Adrenal gland (tissue), 5 donors: ENCODE measurements at regions not wholly inside any gene's neighbourhood (a gene's known extent, or its start where the extent isn't known, plus 50 kb on each side); places are given as distances from the start of the nearest gene placed in this dataset.

ENCODE experiments used
- CTCF ChIP-seq, 6 experiments: fragments of 450-650 bp in 4 of 6; fragments of 200-600 bp in 2 of 6; sonication (generic) in 1 of 6; IDR thresholded peaks; 1 replicate in 5 of 6; 2 replicates in 1 of 6; pipeline versions ENCODE4 v1.5.1 to v1.8.0; 2016 to 2021; ENCODE audit warnings: antibody characterized with exemption in 6 of 6, mild to moderate bottlenecking in 2 of 6, moderate library complexity in 1 of 6
- POLR2A ChIP-seq, 2 donors: fragments of 450-650 bp; IDR thresholded peaks; one replicate each; pipeline ENCODE4 v1.6.1; 2017; ENCODE audit warnings: antibody characterized with exemption in 2 of 2, mild to moderate bottlenecking in 2 of 2, moderate library complexity in 1 of 2
- donor health status: DM: no; HTN: no; CAD: no.

- no peak for TF ChIP-seq CTCF (IDR thresholded peaks at IDR 0.05)
- TF ChIP-seq POLR2A (IDR thresholded peaks at IDR 0.05) = no peak
Measured at GRCh38 chr11:119920666-119921387, 191.8 kb upstream of the NECTIN1 start.
